K562 (cell line): ENCODE measurements at regions not wholly inside any gene's neighbourhood (a gene's known extent, or its start where the extent isn't known, plus 50 kb on each side); places are given as distances from the start of the nearest gene placed in this dataset.

Experiments used
- BMI1 ChIP-seq: fragments of 150-350 bp; IDR thresholded peaks from 2 replicates; pipeline ENCODE4 v1.6.1; 2014; ENCODE audit warnings: low read length
- CEBPG ChIP-seq, 3 experiments: fragments of 200-800 bp in 1 of 3; sonication (Bioruptor generic) in 1 of 3; sonication (generic) in 1 of 3; formaldehyde crosslinking in 1 of 3; IDR thresholded peaks in 2 of 3; conservative IDR thresholded peaks in 1 of 3; 2 replicates each; pipeline versions ENCODE4 v1.6.1 to v1.8.0; 2016 to 2022; ENCODE audit warnings: missing compliant biosample characterization in 2 of 3, missing genetic modification characterization in 2 of 3, mild to moderate bottlenecking in 1 of 3, missing genetic modification reagents in 1 of 3
- CREB1 ChIP-seq, 2 experiments: sonication (generic) in 1 of 2; formaldehyde crosslinking in 1 of 2; IDR thresholded peaks; 2 replicates each; pipeline versions ENCODE4 v1.6.1 to v1.8.0; 2012 to 2022; ENCODE audit warnings: inconsistent platforms in 1 of 2, mild to moderate bottlenecking in 1 of 2, missing genetic modification reagents in 1 of 2, moderate library complexity in 1 of 2
- DNMT1 ChIP-seq: fragments of 450-650 bp; IDR thresholded peaks from 2 replicates; pipeline ENCODE4 v1.6.1; 2016; ENCODE audit warnings: antibody characterized with exemption, mild to moderate bottlenecking
- ETV6 ChIP-seq, 3 experiments: fragments of 150-350 bp in 1 of 3; sonication (generic) in 1 of 3; formaldehyde crosslinking in 1 of 3; IDR thresholded peaks; 2 replicates each; pipeline versions ENCODE4 v1.6.1 to v1.8.0; 2014 to 2022; ENCODE audit warnings: borderline replicate concordance in 2 of 3, low read depth in 2 of 3, antibody characterized with exemption in 1 of 3, low read length in 1 of 3, mild to moderate bottlenecking in 1 of 3, missing genetic modification reagents in 1 of 3
- GABPB2 ChIP-seq: fragments of 250-450 bp; sonication (Bioruptor Pico); conservative IDR thresholded peaks from 2 replicates; pipeline ENCODE4 v1.5.1; 2021; ENCODE audit warnings: mild to moderate bottlenecking
- IRF9 ChIP-seq: fragments of 450-650 bp; IDR thresholded peaks from 2 replicates; pipeline ENCODE4 v1.6.1; 2016; ENCODE audit warnings: missing biosample characterization, missing genetic modification characterization
- MAFG ChIP-seq: fragments of 450-650 bp; conservative IDR thresholded peaks from 2 replicates; pipeline ENCODE4 v1.6.1; 2016; ENCODE audit warnings: missing genetic modification characterization, missing compliant biosample characterization
- MCM7 ChIP-seq, 2 experiments: fragments of 450-650 bp; IDR thresholded peaks; 2 replicates each; pipeline ENCODE4 v1.6.1; 2016 to 2018
- MNT ChIP-seq, 2 experiments: fragments of 450-650 bp; conservative IDR thresholded peaks; 2 replicates each; pipeline ENCODE4 v1.6.1; 2017; ENCODE audit warnings: mild to moderate bottlenecking in 2 of 2, moderate library complexity in 2 of 2
- NEUROD1 ChIP-seq: fragments of 150-350 bp; IDR thresholded peaks from 2 replicates; pipeline ENCODE4 v1.6.1; 2014; ENCODE audit warnings: borderline replicate concordance, low read length, low read depth; ENCODE audit not compliant: partially characterized antibody
- NR2F6 ChIP-seq: fragments of 450-650 bp; formaldehyde crosslinking; IDR thresholded peaks from 2 replicates; pipeline ENCODE4 v1.4.0; 2020; ENCODE audit warnings: mild to moderate bottlenecking
- NR3C1 ChIP-seq: sonication (generic); formaldehyde crosslinking; IDR thresholded peaks from 2 replicates; pipeline ENCODE4 v1.8.1; 2022; ENCODE audit warnings: missing genetic modification reagents
- NUFIP1 ChIP-seq: fragments of 450-650 bp; IDR thresholded peaks from 2 replicates; pipeline ENCODE4 v1.6.1; 2018; ENCODE audit not compliant: partially characterized antibody
- RBM25 ChIP-seq: fragments of 200-400 bp; formaldehyde crosslinking; IDR thresholded peaks from 2 replicates; pipeline ENCODE4 v1.6.1; 2018; ENCODE audit warnings: low read length, low read depth, moderate library complexity; ENCODE audit not compliant: severe bottlenecking
- SAFB ChIP-seq: fragments of 200-400 bp; formaldehyde crosslinking; IDR thresholded peaks from 2 replicates; pipeline ENCODE4 v1.6.1; 2017; ENCODE audit warnings: low read depth, low read length, borderline replicate concordance
- SIX5 ChIP-seq, 2 experiments: IDR thresholded peaks; 2 replicates each; pipeline ENCODE4 v1.6.1; 2011; ENCODE audit warnings: low read length in 2 of 2, borderline replicate concordance in 1 of 2, low read depth in 1 of 2, mild to moderate bottlenecking in 1 of 2, moderate library complexity in 1 of 2; ENCODE audit not compliant: insufficient read depth in 1 of 2
- SNIP1 ChIP-seq: fragments of 450-650 bp; IDR thresholded peaks from 2 replicates; pipeline ENCODE4 v1.7.1; 2017; ENCODE audit warnings: low read depth, mild to moderate bottlenecking
- TAF9B ChIP-seq: fragments of 450-650 bp; IDR thresholded peaks from 2 replicates; pipeline ENCODE4 v1.6.1; 2018; ENCODE audit warnings: mild to moderate bottlenecking; ENCODE audit not compliant: partially characterized antibody
- ZC3H8 ChIP-seq: fragments of 450-650 bp; IDR thresholded peaks from 2 replicates; pipeline ENCODE4 v1.6.1; 2017
- ZFP1 ChIP-seq: fragments of 450-650 bp; formaldehyde crosslinking; IDR thresholded peaks from 2 replicates; pipeline ENCODE4 v1.4.0; 2020; ENCODE audit warnings: mild to moderate bottlenecking, mixed read lengths
- ZFP36 ChIP-seq: fragments of 150-350 bp; IDR thresholded peaks from 2 replicates; pipeline ENCODE4 v1.6.1; 2018; ENCODE audit warnings: low read length, low read depth; ENCODE audit not compliant: partially characterized antibody
- ZKSCAN8 ChIP-seq: fragments of 200-800 bp; sonication (Bioruptor generic); IDR thresholded peaks from 2 replicates; pipeline ENCODE4 v1.6.1; 2016; ENCODE audit warnings: missing genetic modification characterization, missing compliant biosample characterization
- ZNF699 ChIP-seq: fragments of 250-450 bp; sonication (Bioruptor Pico); IDR thresholded peaks from 2 replicates; pipeline ENCODE4 v1.8.0; 2021; ENCODE audit warnings: mild to moderate bottlenecking, moderate library complexity; ENCODE audit not compliant: insufficient replicate concordance
- TF ChIP-seq, protein P1 (sequence below): fragments of 450-650 bp; IDR thresholded peaks from 2 replicates; pipeline ENCODE4 v1.6.1; 2016
- TF ChIP-seq, protein P2 (sequence below): sonication (generic); formaldehyde crosslinking; IDR thresholded peaks from 2 replicates; pipeline ENCODE4 v1.8.0; 2022; ENCODE audit warnings: missing genetic modification reagents, mild to moderate bottlenecking, moderate library complexity, borderline replicate concordance

GRCh38 chr3:10594915-10595314, 89.5 kb upstream of the ATP2B2 start (continued):
- TF ChIP-seq ZC3H8 (no peak), NR3C1 (CRISPR knock-in tag) (no peak), NEUROD1 (peak; percentile 61), ZFP1 (no peak), MAFG (tag) (no peak), RBM25 (peak; percentile 98), ZKSCAN8 (no peak), GABPB2 (CRISPR knock-in tag) (no peak), NUFIP1 (no peak), ZFP36 (no peak), SAFB (no peak), SNIP1 (no peak), ZNF699 (CRISPR knock-in tag) (no peak), NR2F6 (CRISPR knock-in tag) (no peak), IRF9 (no peak), ETV6 (IDR thresholded peaks at IDR 0.05; ENCODE audit: borderline replicate concordance in 1 of 2, low read depth in 2 of 2, low read length in 1 of 2) (no peak), ETV6 (CRISPR knock-in tag; IDR thresholded peaks at IDR 0.05; ENCODE audit: borderline replicate concordance) (no peak), CREB1 (IDR thresholded peaks at IDR 0.05) (no peak), CREB1 (CRISPR knock-in tag; IDR thresholded peaks at IDR 0.05) (no peak), TAF9B (no peak), CEBPG (CRISPR knock-in tag; IDR thresholded peaks at IDR 0.05) (no peak), CEBPG (tag; conservative IDR thresholded peaks at IDR 0.05 in 1 of 2, IDR thresholded peaks at IDR 0.05 in 1 of 2) (no peak), DNMT1 (no peak), SIX5 (IDR thresholded peaks at IDR 0.05; ENCODE audit: borderline replicate concordance in 1 of 2, insufficient read depth in 1 of 2, low read depth in 1 of 2, low read length in 2 of 2) (no peak), MNT (conservative IDR thresholded peaks at IDR 0.05) (0 out of 4 replicates have a peak, but pooled peaks of 1 of the 2 experiments have one; percentile 29), BMI1 (no peak), MCM7 (IDR thresholded peaks at IDR 0.05) (no peak)
- TF ChIP-seq, protein P1, sequence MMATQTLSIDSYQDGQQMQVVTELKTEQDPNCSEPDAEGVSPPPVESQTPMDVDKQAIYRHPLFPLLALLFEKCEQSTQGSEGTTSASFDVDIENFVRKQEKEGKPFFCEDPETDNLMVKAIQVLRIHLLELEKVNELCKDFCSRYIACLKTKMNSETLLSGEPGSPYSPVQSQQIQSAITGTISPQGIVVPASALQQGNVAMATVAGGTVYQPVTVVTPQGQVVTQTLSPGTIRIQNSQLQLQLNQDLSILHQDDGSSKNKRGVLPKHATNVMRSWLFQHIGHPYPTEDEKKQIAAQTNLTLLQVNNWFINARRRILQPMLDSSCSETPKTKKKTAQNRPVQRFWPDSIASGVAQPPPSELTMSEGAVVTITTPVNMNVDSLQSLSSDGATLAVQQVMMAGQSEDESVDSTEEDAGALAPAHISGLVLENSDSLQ, result peak; percentile 14; the same call in 1 of the 2 replicates
- TF ChIP-seq, protein P2, sequence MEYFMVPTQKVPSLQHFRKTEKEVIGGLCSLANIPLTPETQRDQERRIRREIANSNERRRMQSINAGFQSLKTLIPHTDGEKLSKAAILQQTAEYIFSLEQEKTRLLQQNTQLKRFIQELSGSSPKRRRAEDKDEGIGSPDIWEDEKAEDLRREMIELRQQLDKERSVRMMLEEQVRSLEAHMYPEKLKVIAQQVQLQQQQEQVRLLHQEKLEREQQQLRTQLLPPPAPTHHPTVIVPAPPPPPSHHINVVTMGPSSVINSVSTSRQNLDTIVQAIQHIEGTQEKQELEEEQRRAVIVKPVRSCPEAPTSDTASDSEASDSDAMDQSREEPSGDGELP (CRISPR knock-in tag), result peak; percentile 78
